SK-N-MC (cell line): ENCODE measurements at regions not wholly inside any gene's neighbourhood (a gene's known extent, or its start where the extent isn't known, plus 50 kb on each side); places are given as distances from the start of the nearest gene placed in this dataset.
A peak's percentile ranks its signal among the peaks of the same experiment; 100 is the strongest.

Experiments
- DNase-seq: peaks from one replicate; pipeline ENCODE4 v3.0.0-alpha.2; 2011; ENCODE audit warnings: low read depth, low spot score
- H3K27ac ChIP-seq: fragments of 200-600 bp; sonication (generic); 2 replicates; pipeline ENCODE4 v1.5.1; 2016; ENCODE audit warnings: mixed run types
- H3K36me3 ChIP-seq: fragments of 200-600 bp; sonication (generic); 2 replicates; pipeline ENCODE4 v1.6.1; 2017; ENCODE audit warnings: antibody characterized with exemption, low read length, mixed read lengths; ENCODE audit not compliant: insufficient read depth
- H3K4me3 ChIP-seq: fragments of 200-600 bp; sonication (generic); 2 replicates; pipeline ENCODE4 v1.5.1; 2016
- H3K9ac ChIP-seq: fragments of 200-600 bp; sonication (generic); 2 replicates; pipeline ENCODE4 v1.8.0; 2017; ENCODE audit warnings: mixed run types, mixed read lengths; ENCODE audit not compliant: insufficient read length
- H3K9me3 ChIP-seq: fragments of 200-600 bp; sonication (generic); 2 replicates; pipeline ENCODE4 v1.6.1; 2017; ENCODE audit warnings: low read depth, mild to moderate bottlenecking, antibody characterized with exemption, low read length, moderate library complexity, mixed read lengths
- EZH2 ChIP-seq: fragments of 200-600 bp; sonication (generic); IDR thresholded peaks from one replicate; pipeline ENCODE4 v1.6.1; 2017; ENCODE audit warnings: antibody characterized with exemption
- FOXP2 ChIP-seq: optimal IDR thresholded peaks from 2 replicates; pipeline ENCODE3; 2011; ENCODE audit warnings: mild to moderate bottlenecking, moderate library complexity; ENCODE audit not compliant: insufficient read depth; ENCODE audit errors: extremely low read length, control extremely low read depth
- POLR2AphosphoS5 ChIP-seq: IDR thresholded peaks from 2 replicates; pipeline ENCODE4 v1.6.1; 2012; ENCODE audit warnings: mild to moderate bottlenecking, low read depth, low read length, borderline replicate concordance

GRCh38 chr1:70671006-70671405 lies 259.9 kb downstream of the CTH start:
- Histone ChIP-seq H3K9ac (no peak overlapping the region), H3K27ac (no peak overlapping the region), H3K4me3 (no peak overlapping the region), H3K9me3 (no peaks in the 10 kb centered on the region), H3K36me3 (no peaks in the 10 kb centered on the region)
- TF ChIP-seq FOXP2 (no peak), POLR2AphosphoS5 (no peak), EZH2 (no peak)
- DNase-seq: no peak

- H3K36me3 ChIP-seq: no peaks in the 10 kb centered on the region
- no peak for DNase-seq
- no peaks in the 10 kb centered on the region for H3K9me3 ChIP-seq
- no peak overlapping the region for H3K9ac ChIP-seq
- peak overlapping the region; percentile 77 for H3K27ac ChIP-seq
- TF ChIP-seq FOXP2 (no peak), EZH2 (no peak), POLR2AphosphoS5 (no peak)
- peak overlapping the region; percentile 6; the same call in 1 of the 2 replicates for H3K4me3 ChIP-seq
These were observed 261.4 kb downstream of the CTH start for GRCh38 chr1:70672442-70672888.

- Histone ChIP-seq H3K27ac (peak overlapping the region; percentile 59), H3K36me3 (no peaks in the 10 kb centered on the region), H3K9me3 (no peaks in the 10 kb centered on the region), H3K4me3 (peak overlapping the region; percentile 43), H3K9ac (no peak overlapping the region)
- peak; percentile 33; the same call in 1 of the 2 replicates for TF ChIP-seq POLR2AphosphoS5
- no peak for TF ChIP-seq EZH2
- no peak for TF ChIP-seq FOXP2
- DNase-seq: no peak
These were observed 264.0 kb downstream of the CTH start for GRCh38 chr1:70674941-70675685.

- H3K27ac ChIP-seq: no peak overlapping the region
- H3K4me3 ChIP-seq: no peak overlapping the region
- DNase-seq: no peak
These were observed 264.7 kb downstream of the CTH start for GRCh38 chr1:70675737-70676156.

GRCh38 chr1:70685300-70686286 lies 274.5 kb downstream of the CTH start:
- TF ChIP-seq EZH2 (no peak), POLR2AphosphoS5 (no peak), FOXP2 (no peak)
- Histone ChIP-seq H3K36me3 (no peaks in the 10 kb centered on the region), H3K27ac (no peak overlapping the region), H3K4me3 (no peak overlapping the region), H3K9me3 (no peaks in the 10 kb centered on the region), H3K9ac (no peak overlapping the region)
- DNase-seq: no peak

More at GRCh38 chr1:70675737-70676156, 264.7 kb downstream of the CTH start:
- no peaks in the 10 kb centered on the region for H3K36me3 ChIP-seq
- H3K9ac ChIP-seq: no peak overlapping the region
- no peaks in the 10 kb centered on the region for H3K9me3 ChIP-seq
- TF ChIP-seq POLR2AphosphoS5 (no peak), EZH2 (no peak)

GRCh38 chr1:70688580-70688979 lies 277.5 kb downstream of the CTH start:
- no peaks in the 10 kb centered on the region for H3K36me3 ChIP-seq
- DNase-seq: no peak

GRCh38 chr1:70706381-70707037 lies 295.4 kb downstream of the CTH start:
- H3K36me3 ChIP-seq: no peaks in the 10 kb centered on the region
- no peak overlapping the region for H3K9ac ChIP-seq
- H3K4me3 ChIP-seq: no peak overlapping the region
- no peak for DNase-seq
- H3K9me3 ChIP-seq: peaks cover 3% of the 10 kb centered on the region; the same call in 1 of the 2 replicates
- TF ChIP-seq EZH2 (no peak), FOXP2 (no peak), POLR2AphosphoS5 (no peak)
- peak overlapping the region; percentile 87 for H3K27ac ChIP-seq

More at GRCh38 chr1:70688580-70688979, 277.5 kb downstream of the CTH start:
- no peak overlapping the region for H3K4me3 ChIP-seq
- no peak for TF ChIP-seq POLR2AphosphoS5
- TF ChIP-seq FOXP2: no peak
- no peak for TF ChIP-seq EZH2
- H3K27ac ChIP-seq: no peak overlapping the region
- no peak overlapping the region for H3K9ac ChIP-seq
- no peaks in the 10 kb centered on the region for H3K9me3 ChIP-seq
